GM12892 (cell line): ENCODE measurements at regions not wholly inside any gene's neighbourhood (a gene's known extent, or its start where the extent isn't known, plus 50 kb on each side); places are given as distances from the start of the nearest gene placed in this dataset.
"Not testable (repeated sequence)": the region's sequence is repeated elsewhere in the genome, so short reads cannot be mapped to it uniquely, and the experiment has no call there.

Experiments used
- POLR2A ChIP-seq: IDR thresholded peaks from 2 replicates; pipeline ENCODE4 v1.6.1; 2011; ENCODE audit warnings: low read depth, low read length, control low read depth
- TAF1 ChIP-seq: IDR thresholded peaks from 2 replicates; pipeline ENCODE4 v1.6.1; 2011; ENCODE audit warnings: low read depth, mild to moderate bottlenecking, control low read depth, low read length, borderline replicate concordance

GRCh38 chr7:85791098-85791497 is 604.2 kb upstream of the SEMA3D start:
- not testable (repeated sequence) for TF ChIP-seq TAF1, POLR2A
